ENCODE measurements at regions not wholly inside any gene's neighbourhood (a gene's known extent, or its start where the extent isn't known, plus 50 kb on each side); places are given as distances from the start of the nearest gene placed in this dataset.

- DNase-seq, result no peak
- Histone ChIP-seq H3K9me2 (ENCODE audit: insufficient read depth) (no peaks in the 10 kb centered on the region), H3K9me3 (ENCODE audit: low read depth) (no peaks in the 10 kb centered on the region), H4K20me1 (ENCODE audit: insufficient read depth) (no peaks in the 10 kb centered on the region), H3K4me1 (ENCODE audit: insufficient read depth) (no peaks in the 10 kb centered on the region), H3K9ac (no peak overlapping the region), H3K27me3 (replicated peaks; ENCODE audit: insufficient read depth) (no peaks in the 10 kb centered on the region), H3K27ac (no peak overlapping the region), H3K4me3 (no peak overlapping the region), H3K36me3 (ENCODE audit: low read depth) (no peaks in the 10 kb centered on the region), H3F3A (ENCODE audit: insufficient read depth) (no peaks in the 10 kb centered on the region), H3K4me2 (ENCODE audit: unreplicated experiment) (no peak overlapping the region), H2AFZ (no peak overlapping the region), H3K79me2 (ENCODE audit: insufficient read depth) (no peaks in the 10 kb centered on the region)
- in situ Hi-C loops (cut with MboI), result no loop called here
- 16 to 24% methylated on average over 1 of the region's 1 CpG for WGBS, 2 experiments (ENCODE audit: low coverage in 1 of 2, low lambda C conversion rate in 2 of 2, missing lambda C conversion rate in 2 of 2)
- no peak for TF ChIP-seq EZH2 (IDR thresholded peaks at IDR 0.05; ENCODE audit: insufficient read depth, poor library complexity, severe bottlenecking)
- TF ChIP-seq EZH2phosphoT487 (IDR thresholded peaks at IDR 0.05; ENCODE audit: insufficient read depth, low read depth), result no peak
Measured at GRCh38 chr4:98765771-98766170, 107.4 kb upstream of the TSPAN5 start.

DNA sequence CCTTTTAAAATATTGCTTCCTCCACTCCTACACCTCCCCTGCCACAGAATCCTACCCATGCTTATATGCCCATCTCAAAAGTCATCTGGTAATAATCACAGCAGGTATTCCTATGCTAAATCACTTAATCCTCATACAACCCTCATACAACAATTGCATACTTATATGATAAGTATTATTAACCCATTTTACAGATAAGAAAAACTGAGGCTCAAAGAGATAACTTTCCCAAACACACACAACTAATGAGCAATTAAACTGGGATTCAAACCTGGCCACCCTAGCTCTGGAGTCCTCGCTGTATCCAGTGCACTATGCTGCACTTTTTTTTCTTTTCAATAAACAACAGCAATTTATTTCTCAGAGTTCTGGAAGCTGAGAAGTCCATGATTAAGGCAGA lies 99.8 kb upstream of the TSPAN5 start:
- Histone ChIP-seq H4K20me1 (ENCODE audit: insufficient read depth) (no peaks in the 10 kb centered on the region), H3K4me3 (no peak overlapping the region), H3K79me2 (ENCODE audit: insufficient read depth) (no peaks in the 10 kb centered on the region), H3K4me1 (ENCODE audit: insufficient read depth) (no peaks in the 10 kb centered on the region), H3K9me2 (ENCODE audit: insufficient read depth) (no peaks in the 10 kb centered on the region), H3K9me3 (ENCODE audit: low read depth) (no peaks in the 10 kb centered on the region), H3F3A (ENCODE audit: insufficient read depth) (no peaks in the 10 kb centered on the region), H2AFZ (no peak overlapping the region), H3K27me3 (replicated peaks; ENCODE audit: insufficient read depth) (no peaks in the 10 kb centered on the region), H3K9ac (no peak overlapping the region), H3K36me3 (ENCODE audit: low read depth) (no peaks in the 10 kb centered on the region), H3K4me2 (ENCODE audit: unreplicated experiment) (no peak overlapping the region), H3K27ac (no peak overlapping the region)
- in situ Hi-C loops (cut with MboI), result no loop called here
- TF ChIP-seq EZH2 (IDR thresholded peaks at IDR 0.05; ENCODE audit: insufficient read depth, poor library complexity, severe bottlenecking) (no peak), EZH2phosphoT487 (IDR thresholded peaks at IDR 0.05; ENCODE audit: insufficient read depth, low read depth) (no peak)
- WGBS, 2 experiments (ENCODE audit: low coverage in 1 of 2, low lambda C conversion rate in 2 of 2, missing lambda C conversion rate in 2 of 2), result 29 to 35% methylated on average over 1 of the region's 1 CpG
- no peak for DNase-seq

DNA sequence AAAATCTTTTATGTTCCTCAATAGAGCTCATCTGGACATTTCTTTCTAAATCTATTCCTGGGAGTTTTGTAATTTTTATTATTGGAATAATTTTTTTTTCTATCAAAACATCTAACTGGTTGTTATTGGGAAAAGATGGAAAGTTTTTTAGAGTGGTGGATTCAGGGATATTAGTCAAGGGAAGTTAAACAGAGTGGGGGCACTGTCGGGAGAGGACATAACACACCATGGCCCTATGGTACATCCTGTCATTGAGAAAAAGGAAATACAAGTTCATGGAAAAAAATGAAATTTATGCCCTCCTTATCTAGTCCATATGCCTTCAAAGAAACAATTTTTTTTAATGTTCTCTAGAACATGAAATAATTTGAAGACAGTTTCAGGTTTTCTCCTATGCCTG lies 96.3 kb upstream of the TSPAN5 start:
- no peaks in the 10 kb centered on the region for H3K79me2 ChIP-seq (ENCODE audit: insufficient read depth)

DNA sequence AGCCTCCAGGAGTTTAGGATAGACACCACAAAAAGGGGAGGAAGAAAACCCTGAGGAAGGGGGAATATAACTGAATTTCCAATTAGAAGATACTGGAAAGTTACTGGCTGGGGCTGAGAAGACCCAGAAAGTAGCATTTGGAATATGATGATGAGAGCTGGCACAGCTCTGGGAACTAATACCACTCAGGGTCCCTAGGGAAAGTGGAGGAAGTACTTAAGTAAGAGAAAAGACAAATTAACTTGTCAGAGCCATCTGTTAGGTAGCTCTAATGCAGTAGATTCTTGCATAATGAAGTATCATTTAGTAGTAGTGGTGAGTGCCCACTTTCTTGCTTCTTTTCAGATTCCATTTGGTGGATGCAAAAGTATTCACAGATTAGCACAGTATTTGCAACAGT lies 90.8 kb upstream of the TSPAN5 start:
- H3K9ac ChIP-seq, result no peak overlapping the region
- H3K4me3 ChIP-seq, result no peak overlapping the region
- DNase-seq, result peak; percentile 6
- H3K27ac ChIP-seq, result no peak overlapping the region
- no peaks in the 10 kb centered on the region for H3F3A ChIP-seq (ENCODE audit: insufficient read depth)
- H3K27me3 ChIP-seq (replicated peaks; ENCODE audit: insufficient read depth), result no peaks in the 10 kb centered on the region
- no peaks in the 10 kb centered on the region for H3K79me2 ChIP-seq (ENCODE audit: insufficient read depth)
- H3K36me3 ChIP-seq (ENCODE audit: low read depth), result no peaks in the 10 kb centered on the region
- no peak overlapping the region for H3K4me2 ChIP-seq (ENCODE audit: unreplicated experiment)
- no peaks in the 10 kb centered on the region for H3K9me2 ChIP-seq (ENCODE audit: insufficient read depth)
- H3K9me3 ChIP-seq (ENCODE audit: low read depth), result no peaks in the 10 kb centered on the region
- no peaks in the 10 kb centered on the region for H3K4me1 ChIP-seq (ENCODE audit: insufficient read depth)
- TF ChIP-seq EZH2 (IDR thresholded peaks at IDR 0.05; ENCODE audit: insufficient read depth, poor library complexity, severe bottlenecking), result no peak
- TF ChIP-seq EZH2phosphoT487 (IDR thresholded peaks at IDR 0.05; ENCODE audit: insufficient read depth, low read depth), result no peak
- H4K20me1 ChIP-seq (ENCODE audit: insufficient read depth), result no peaks in the 10 kb centered on the region
- in situ Hi-C loops (cut with MboI), result no loop called here
- no peak overlapping the region for H2AFZ ChIP-seq

More for the DNA sequence above, 96.3 kb upstream of the TSPAN5 start:
- Histone ChIP-seq H3K9ac (no peak overlapping the region), H3K4me2 (ENCODE audit: unreplicated experiment) (no peak overlapping the region), H4K20me1 (ENCODE audit: insufficient read depth) (no peaks in the 10 kb centered on the region), H3K27me3 (replicated peaks; ENCODE audit: insufficient read depth) (no peaks in the 10 kb centered on the region), H3K9me3 (ENCODE audit: low read depth) (no peaks in the 10 kb centered on the region), H3K9me2 (ENCODE audit: insufficient read depth) (no peaks in the 10 kb centered on the region), H3K27ac (no peak overlapping the region), H2AFZ (0 out of 2 replicates have a peak overlapping the region, but pooled peaks have one; percentile 13), H3K36me3 (ENCODE audit: low read depth) (no peaks in the 10 kb centered on the region), H3K4me3 (no peak overlapping the region), H3K4me1 (ENCODE audit: insufficient read depth) (no peaks in the 10 kb centered on the region), H3F3A (ENCODE audit: insufficient read depth) (no peaks in the 10 kb centered on the region)
- TF ChIP-seq EZH2 (IDR thresholded peaks at IDR 0.05; ENCODE audit: insufficient read depth, poor library complexity, severe bottlenecking) (no peak), EZH2phosphoT487 (IDR thresholded peaks at IDR 0.05; ENCODE audit: insufficient read depth, low read depth) (no peak)
- DNase-seq, result no peak
- WGBS, 2 experiments (ENCODE audit: low coverage in 1 of 2, low lambda C conversion rate in 2 of 2, missing lambda C conversion rate in 2 of 2), result 65 to 68% methylated on average over 1 of the region's 1 CpG
- in situ Hi-C loops (cut with MboI), result no loop called here

- H3K4me1 ChIP-seq (ENCODE audit: insufficient read depth), result no peaks in the 10 kb centered on the region
- no peaks in the 10 kb centered on the region for H3K9me2 ChIP-seq (ENCODE audit: insufficient read depth)
- TF ChIP-seq EZH2 (IDR thresholded peaks at IDR 0.05; ENCODE audit: insufficient read depth, poor library complexity, severe bottlenecking) (no peak), EZH2phosphoT487 (IDR thresholded peaks at IDR 0.05; ENCODE audit: insufficient read depth, low read depth) (no peak)
- no peak overlapping the region for H3K4me2 ChIP-seq (ENCODE audit: unreplicated experiment)
- no peak overlapping the region for H3K9ac ChIP-seq
- no peaks in the 10 kb centered on the region for H3K9me3 ChIP-seq (ENCODE audit: low read depth)
- H3K27me3 ChIP-seq (replicated peaks; ENCODE audit: insufficient read depth), result no peaks in the 10 kb centered on the region
- no peak overlapping the region for H3K27ac ChIP-seq
- H3K36me3 ChIP-seq (ENCODE audit: low read depth), result no peaks in the 10 kb centered on the region
- in situ Hi-C loops (cut with MboI), result no loop called here
- no peaks in the 10 kb centered on the region for H3K79me2 ChIP-seq (ENCODE audit: insufficient read depth)
- no peak overlapping the region for H2AFZ ChIP-seq
- DNase-seq, result no peak
- 96 to 98% methylated on average over 2 of the region's 2 CpGs for WGBS, 2 experiments (ENCODE audit: low coverage in 1 of 2, low lambda C conversion rate in 2 of 2, missing lambda C conversion rate in 2 of 2)
- no peaks in the 10 kb centered on the region for H4K20me1 ChIP-seq (ENCODE audit: insufficient read depth)
- no peak overlapping the region for H3K4me3 ChIP-seq
- no peaks in the 10 kb centered on the region for H3F3A ChIP-seq (ENCODE audit: insufficient read depth)
Measured at GRCh38 chr4:98748609-98749008, 90.2 kb upstream of the TSPAN5 start.
